ENCODE measurements at regions not wholly inside any gene's neighbourhood (a gene's known extent, or its start where the extent isn't known, plus 50 kb on each side); places are given as distances from the start of the nearest gene placed in this dataset.
"Not testable (repeated sequence)": the region's sequence is repeated elsewhere in the genome, so short reads cannot be mapped to it uniquely, and the experiment has no call there.

DNA sequence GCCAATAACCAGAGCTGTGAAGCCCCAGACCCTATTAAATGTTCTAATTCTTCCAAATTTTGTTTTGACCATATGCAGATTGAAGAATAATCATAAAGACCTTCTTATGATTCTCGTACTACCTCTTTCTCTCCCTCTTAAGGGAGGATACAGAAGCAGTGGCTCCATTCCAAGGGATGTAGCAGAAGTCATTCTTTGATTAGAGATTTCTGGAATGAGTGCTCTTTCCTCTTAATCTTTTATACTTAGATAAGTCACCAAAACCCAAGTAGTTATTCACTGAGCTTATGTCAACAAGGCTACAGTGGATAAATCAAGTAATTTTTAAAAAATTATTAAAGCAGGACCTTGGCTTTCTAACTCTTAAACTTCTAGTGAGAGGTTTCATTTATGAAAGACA is 266.0 kb upstream of the STXBP5 start:
- no peak for DNase-seq

- DNase-seq, result not testable (repeated sequence)
Measured at GRCh38 chr6:146939456-146939855, 264.8 kb upstream of the STXBP5 start.

DNA sequence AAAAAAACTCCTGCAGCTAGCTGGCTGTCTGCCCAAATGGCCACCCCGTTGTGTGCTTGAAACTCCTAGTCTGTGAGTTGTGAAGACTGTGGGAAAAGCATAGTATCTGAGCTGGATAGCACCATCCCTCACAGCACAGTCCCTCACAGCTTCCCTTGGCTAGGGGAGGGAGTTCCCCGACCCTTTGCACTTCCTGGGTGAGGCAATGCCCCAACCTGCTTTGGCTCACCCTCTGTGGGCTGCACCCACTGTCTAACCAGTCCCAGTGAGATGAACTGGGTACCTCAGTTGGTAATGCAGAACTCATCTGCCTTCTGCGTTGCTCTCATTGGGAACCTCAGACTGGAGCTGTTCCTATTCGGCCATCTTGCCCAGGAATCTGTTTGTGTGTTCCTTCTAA is 260.6 kb upstream of the STXBP5 start:
- no peak for DNase-seq

- DNase-seq, result no peak
Measured at GRCh38 chr6:146944077-146944476, 260.1 kb upstream of the STXBP5 start.

DNA sequence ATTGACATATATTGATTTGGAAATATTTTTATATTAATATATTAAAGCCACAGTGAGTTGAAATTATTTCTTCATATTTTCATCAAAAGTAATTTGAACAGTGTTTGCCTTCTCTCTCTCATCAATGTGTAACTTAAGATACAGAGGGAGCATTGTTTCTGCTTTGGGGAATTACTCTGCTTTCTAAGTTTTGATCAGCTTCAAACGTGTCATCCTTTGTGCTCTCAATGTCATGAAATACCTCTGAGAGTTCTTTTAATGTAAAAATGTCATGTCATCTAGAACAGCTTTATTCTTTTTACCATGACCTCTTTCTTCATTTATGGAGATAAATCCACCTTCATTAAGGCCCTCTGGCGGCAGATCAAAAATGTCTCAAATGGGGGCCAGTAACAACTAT is 259.4 kb upstream of the STXBP5 start:
- DNase-seq, result no peak

- DNase-seq, result no peak
Measured at GRCh38 chr6:146946559-146946958, 257.7 kb upstream of the STXBP5 start.

DNA sequence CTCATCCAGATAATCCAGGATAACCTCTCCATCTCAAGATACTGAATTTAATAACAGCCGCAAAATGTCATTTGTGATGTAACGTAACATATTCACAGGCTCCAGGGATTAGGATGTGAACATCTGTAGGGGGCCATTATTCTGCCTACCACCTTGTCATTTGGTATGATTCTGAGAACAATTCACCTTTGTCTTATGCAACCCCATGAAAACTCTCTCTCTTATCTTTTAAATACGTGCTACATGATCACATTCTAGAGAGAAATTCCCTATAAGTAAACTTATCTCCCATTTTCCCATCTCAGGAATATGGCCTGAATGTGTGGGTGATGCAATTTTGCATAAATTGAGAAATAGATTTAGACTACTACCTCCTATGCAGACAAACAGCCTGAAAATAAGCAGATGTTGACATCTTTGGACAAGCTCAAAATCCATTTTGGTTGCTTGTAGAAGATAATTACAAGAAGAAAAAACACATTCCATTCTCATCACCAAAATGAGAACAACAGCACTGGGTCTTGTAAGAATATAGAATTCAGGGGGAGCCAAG is 255.4 kb upstream of the STXBP5 start:
- DNase-seq, result no peak

GRCh38 chr6:146949425-146949824 is 254.8 kb upstream of the STXBP5 start:
- no peak for DNase-seq

DNA sequence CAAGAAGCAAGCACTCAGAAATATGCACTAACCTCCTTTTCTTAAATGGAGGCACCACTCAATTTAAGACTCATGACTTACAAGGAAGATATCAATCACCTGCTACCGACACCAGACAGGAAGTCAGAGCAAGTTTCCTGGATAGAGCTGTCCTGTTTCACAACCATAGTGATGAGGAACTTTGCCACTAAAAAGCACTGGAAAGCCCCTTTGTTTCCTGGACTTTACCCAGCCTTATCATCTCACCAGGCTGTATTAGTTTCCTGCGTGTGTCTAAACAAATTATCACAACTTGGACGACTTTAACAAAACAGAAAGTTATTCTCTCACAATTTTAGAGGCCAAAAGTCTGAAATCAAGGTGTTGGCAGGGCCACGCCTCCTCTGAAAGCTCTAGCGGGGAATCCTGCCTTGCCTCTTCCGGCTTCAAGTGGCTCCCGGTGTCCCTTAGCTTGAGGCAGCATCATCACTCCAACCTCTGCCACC is 253.8 kb upstream of the STXBP5 start:
- DNase-seq, result no peak

DNA sequence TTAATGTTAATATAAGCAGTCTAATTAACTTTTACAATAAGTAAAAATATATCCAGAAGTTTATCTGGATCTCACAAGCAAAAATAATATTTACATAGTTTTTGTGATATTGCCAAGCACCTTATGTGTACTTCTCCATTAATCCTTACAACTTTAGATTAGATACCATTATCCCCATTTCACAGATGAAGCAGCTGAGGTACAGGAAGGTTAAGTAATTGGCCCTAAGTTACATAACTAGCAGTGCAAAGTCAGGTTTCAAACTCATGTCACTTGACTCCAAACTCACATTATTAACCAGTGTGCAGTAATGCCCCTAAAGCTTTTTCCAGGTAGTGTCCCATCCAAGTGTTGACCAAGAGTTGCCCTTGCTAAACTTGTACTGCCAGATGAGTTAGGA is 248.6 kb upstream of the STXBP5 start:
- DNase-seq, result no peak

DNA sequence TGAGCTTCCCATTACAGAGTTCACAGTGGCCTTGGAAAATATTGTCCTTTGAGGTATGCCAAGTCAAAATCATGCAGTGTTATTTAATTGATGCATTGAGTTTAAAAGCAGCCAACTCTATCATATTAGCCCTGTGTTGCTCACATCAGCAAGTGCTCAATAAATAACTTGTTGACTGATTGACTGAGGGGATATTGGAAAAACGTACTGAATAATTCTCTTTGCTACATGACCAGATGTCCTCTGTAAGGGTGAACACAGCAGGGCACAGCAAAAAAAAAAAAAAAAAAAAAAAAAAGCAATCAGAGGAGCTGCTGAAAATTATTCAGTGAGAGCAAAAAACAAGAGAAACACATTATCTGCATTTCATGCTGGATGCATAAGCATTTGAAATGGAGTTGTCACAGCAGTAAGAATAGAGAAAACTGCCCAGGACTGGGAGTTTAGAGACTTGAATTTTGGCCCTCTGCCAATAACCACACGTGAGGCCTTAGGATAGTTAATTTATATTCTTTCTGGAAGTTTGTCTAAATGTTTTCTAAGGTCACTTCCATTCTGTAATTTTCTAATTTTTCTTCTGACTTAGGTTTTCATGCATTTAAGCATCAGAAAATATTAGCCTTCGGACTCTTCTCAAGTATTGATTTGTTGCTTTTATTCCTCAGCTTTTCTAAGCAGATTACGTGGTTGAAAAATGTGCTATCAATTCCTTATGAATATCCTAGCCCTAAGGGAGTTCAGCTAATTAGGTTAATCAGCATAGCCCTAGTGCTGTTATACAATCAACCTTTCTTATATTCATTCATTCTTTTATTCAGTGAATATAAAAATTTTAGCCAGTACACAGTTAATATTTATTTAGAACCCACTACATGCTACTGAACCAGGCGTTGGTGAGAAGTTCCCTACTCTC is 246.8 kb upstream of the STXBP5 start:
- DNase-seq, result no peak

GRCh38 chr6:146961831-146962230 is 242.4 kb upstream of the STXBP5 start:
- no peak for DNase-seq

- peak; percentile 15 for DNase-seq
Measured at GRCh38 chr6:146962329-146962728, 241.9 kb upstream of the STXBP5 start.

GRCh38 chr6:146965110-146965689 is 239.0 kb upstream of the STXBP5 start:
- no peak for DNase-seq

- DNase-seq, result peak; percentile 25
Measured at GRCh38 chr6:146968041-146968760, 236.0 kb upstream of the STXBP5 start.

DNA sequence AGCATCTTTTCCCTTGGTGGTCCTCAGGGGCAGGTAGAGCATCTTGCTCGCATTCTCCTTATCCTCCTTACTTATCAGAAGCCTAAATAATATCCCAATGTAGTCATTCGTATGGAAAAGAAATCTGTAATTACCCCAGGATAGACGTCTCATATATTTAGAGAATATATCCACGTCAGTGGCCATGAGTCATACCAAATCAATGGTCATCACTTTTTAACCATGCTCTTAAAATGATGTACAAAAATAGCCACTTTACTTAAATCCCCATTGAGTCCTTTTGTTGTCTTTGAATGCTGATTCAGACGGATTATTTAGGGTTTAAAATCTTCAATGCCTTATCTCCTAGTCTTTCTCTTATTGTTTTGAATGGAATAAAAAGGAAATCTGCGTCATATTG is 231.7 kb upstream of the STXBP5 start:
- no peak for DNase-seq

- no peak for DNase-seq
Measured at GRCh38 chr6:146974351-146974750, 229.9 kb upstream of the STXBP5 start.

- DNase-seq, result no peak
Measured at GRCh38 chr6:146975093-146975492, 229.1 kb upstream of the STXBP5 start.

GRCh38 chr6:146980900-146981329 is 223.3 kb upstream of the STXBP5 start:
- no peak for DNase-seq

DNA sequence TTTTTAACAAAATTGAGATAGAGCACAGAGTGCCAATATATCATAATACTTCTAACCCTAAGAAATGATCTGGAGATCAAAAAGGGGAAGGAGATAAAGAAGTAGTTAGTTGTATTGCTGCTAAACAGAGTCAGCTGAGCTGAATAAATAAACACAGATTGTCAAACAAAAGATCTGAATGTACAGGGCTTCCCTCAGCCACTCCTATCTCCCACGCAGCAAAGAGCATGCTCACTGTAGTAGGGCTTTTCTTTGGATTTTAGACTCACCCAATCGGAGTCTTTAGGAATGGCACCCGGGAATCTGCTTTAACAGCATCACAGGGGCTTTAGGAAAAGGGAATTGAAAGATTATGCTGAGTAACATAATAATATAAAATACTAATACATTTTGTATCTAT is 222.2 kb upstream of the STXBP5 start:
- DNase-seq, result no peak

GRCh38 chr6:146984251-146984924 is 219.8 kb upstream of the STXBP5 start:
- no peak for DNase-seq

DNA sequence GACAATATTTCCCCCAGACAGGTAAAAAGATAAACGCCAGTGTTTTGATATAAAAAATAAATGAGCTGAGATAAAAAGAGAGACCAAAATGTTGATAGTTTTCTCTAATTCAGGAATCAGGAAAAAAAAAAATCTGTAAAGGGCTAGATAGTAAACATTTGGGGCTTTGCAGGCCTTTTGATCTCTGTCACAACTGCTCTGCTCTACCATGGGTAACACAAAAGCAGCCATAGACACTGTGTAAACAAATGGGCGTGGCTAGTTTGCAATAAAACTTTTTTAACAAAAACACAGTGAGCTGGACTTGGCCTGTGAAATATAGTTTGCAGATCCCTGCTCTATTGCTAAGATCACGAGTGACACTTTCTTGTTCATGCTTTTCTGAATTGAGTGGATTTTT is 219.1 kb upstream of the STXBP5 start:
- no peak for DNase-seq

All from left kidney (tissue), 1 donor.